IMR-90 (cell line): ENCODE measurements at regions not wholly inside any gene's neighbourhood (a gene's known extent, or its start where the extent isn't known, plus 50 kb on each side); places are given as distances from the start of the nearest gene placed in this dataset.

Source experiments
- ATAC-seq: fragments of 200-7000 bp; cut with Tn5 transposase; 2 replicates; pipeline ENCODE4 v1.9.1; 2020; ENCODE audit warnings: low read depth, mild to moderate bottlenecking, moderate library complexity
- BruUV-seq: library from RNA; stranded (reverse); fragments of 400-500 nt; replicated peaks from 2 replicates; lab custom pipeline; 2021; lab: Mats Ljungman, UMichigan
- CTCF ChIA-PET: fragments of 300-600 bp; formaldehyde crosslinking; extraction: SDS; loops from one replicate; lab custom pipeline; 2021; ENCODE audit warnings: antibody characterized with exemption; lab: Yijun Ruan, JAX
- POLR2A ChIA-PET: fragments of 300-600 bp; sonication (Branson Sonifier 250); formaldehyde crosslinking; loops from one replicate; lab custom pipeline; 2022; ENCODE audit warnings: antibody characterized with exemption; ENCODE audit not compliant: unreplicated experiment; lab: Charles Lee
- DNase-seq: peaks from one replicate; pipeline ENCODE4 v3.0.0; 2013
- H2AFZ ChIP-seq: replicated peaks from 2 replicates; pipeline ENCODE3; 2013; ENCODE audit warnings: low read length, mild to moderate bottlenecking; ENCODE audit not compliant: poor library complexity
- H2AK5ac ChIP-seq: 2 replicates; pipeline ENCODE4 v1.6.1; 2013; ENCODE audit warnings: low read depth, low read length, inconsistent platforms
- H2AK9ac ChIP-seq: replicated peaks from 2 replicates; pipeline ENCODE3; 2013; ENCODE audit warnings: mild to moderate bottlenecking, low read depth, low read length, moderate library complexity; ENCODE audit not compliant: poor library complexity
- H2BK120ac ChIP-seq: 2 replicates; pipeline ENCODE4 v1.6.1; 2013; ENCODE audit warnings: low read depth, low read length, inconsistent platforms
- H2BK15ac ChIP-seq: 3 replicates; pipeline ENCODE4 v1.6.1; 2013; ENCODE audit warnings: low read depth, low read length, inconsistent platforms
- H2BK20ac ChIP-seq: 2 replicates; pipeline ENCODE4 v1.6.1; 2013; ENCODE audit warnings: low read depth, mild to moderate bottlenecking, inconsistent platforms, low read length, moderate library complexity
- H2BK5ac ChIP-seq: 2 replicates; pipeline ENCODE4 v1.6.1; 2013; ENCODE audit warnings: mild to moderate bottlenecking, low read depth, low read length, inconsistent platforms; ENCODE audit not compliant: poor library complexity, severe bottlenecking
- H3K14ac ChIP-seq: replicated peaks from 2 replicates; pipeline ENCODE4 v1.6.1; 2013; ENCODE audit warnings: low read depth, low read length, inconsistent platforms
- H3K18ac ChIP-seq: 2 replicates; pipeline ENCODE4 v1.6.1; 2013; ENCODE audit warnings: low read depth, low read length, control low read depth
- H3K23ac ChIP-seq: 2 replicates; pipeline ENCODE4 v1.6.1; 2013; ENCODE audit warnings: low read depth, low read length, inconsistent platforms
- H3K27ac ChIP-seq: 2 replicates; pipeline ENCODE4 v1.5.1; 2013; ENCODE audit warnings: mild to moderate bottlenecking, control low read depth, low read length; ENCODE audit not compliant: insufficient read depth
- H3K27me3 ChIP-seq: 2 replicates; pipeline ENCODE4 v1.6.1; 2013; ENCODE audit warnings: low read length; ENCODE audit not compliant: control insufficient read depth, insufficient read depth
- H3K36me3 ChIP-seq: 2 replicates; pipeline ENCODE4 v1.6.1; 2013; ENCODE audit warnings: low read length, mixed read lengths; ENCODE audit not compliant: control insufficient read depth, insufficient read depth
- H3K4ac ChIP-seq: 2 replicates; pipeline ENCODE4 v1.6.1; 2013; ENCODE audit warnings: low read depth, low read length, inconsistent platforms
- H3K4me1 ChIP-seq: 2 replicates; pipeline ENCODE4 v1.6.1; 2013; ENCODE audit warnings: low read length, mixed read lengths; ENCODE audit not compliant: control insufficient read depth, insufficient read depth
- H3K4me2 ChIP-seq: 2 replicates; pipeline ENCODE4 v1.6.1; 2013; ENCODE audit warnings: low read depth, mild to moderate bottlenecking, control low read depth, low read length, moderate library complexity
- H3K4me3 ChIP-seq: 2 replicates; pipeline ENCODE4 v1.5.1; 2013; ENCODE audit warnings: low read depth, mild to moderate bottlenecking, control low read depth, low read length, moderate library complexity; ENCODE audit not compliant: insufficient read depth
- H3K56ac ChIP-seq: 2 replicates; pipeline ENCODE4 v1.6.1; 2013; ENCODE audit warnings: low read length, inconsistent platforms; ENCODE audit not compliant: insufficient read depth; ENCODE audit errors: extremely low read depth
- H3K79me1 ChIP-seq, 2 experiments: 2 replicates each; pipeline ENCODE4 v1.6.1; 2013; ENCODE audit warnings: low read length in 2 of 2, inconsistent platforms in 1 of 2, low read depth in 1 of 2
- H3K9ac ChIP-seq: 2 replicates; pipeline ENCODE4 v1.6.1; 2013; ENCODE audit warnings: low read depth, low read length, control low read depth
- H3K9me1 ChIP-seq: 2 replicates; pipeline ENCODE4 v1.6.1; 2013; ENCODE audit warnings: low read length, inconsistent platforms; ENCODE audit not compliant: insufficient read depth
- H3K9me3 ChIP-seq: 2 replicates; pipeline ENCODE4 v1.6.1; 2013; ENCODE audit warnings: low read length; ENCODE audit not compliant: control insufficient read depth, insufficient read depth
- H4K20me1 ChIP-seq: 2 replicates; pipeline ENCODE4 v1.6.1; 2013; ENCODE audit warnings: low read length, inconsistent platforms; ENCODE audit not compliant: insufficient read depth
- H4K5ac ChIP-seq: 2 replicates; pipeline ENCODE4 v1.6.1; 2013; ENCODE audit warnings: mild to moderate bottlenecking, low read depth, low read length, control low read depth
- H4K8ac ChIP-seq, 2 experiments: 2 replicates each; pipeline ENCODE4 v1.6.1; 2013; ENCODE audit warnings: low read depth in 2 of 2, low read length in 2 of 2, control low read depth in 1 of 2, inconsistent platforms in 1 of 2
- H4K91ac ChIP-seq: 2 replicates; pipeline ENCODE4 v1.6.1; 2013; ENCODE audit warnings: low read depth, low read length, inconsistent platforms; ENCODE audit not compliant: insufficient read depth
- CEBPB ChIP-seq: IDR thresholded peaks from 2 replicates; pipeline ENCODE4 v1.6.1; 2012; ENCODE audit warnings: low read depth, low read length, improper control_type of control experiment
- CTCF ChIP-seq: conservative IDR thresholded peaks from 2 replicates; pipeline ENCODE4 v1.5.1; 2012; ENCODE audit warnings: mild to moderate bottlenecking, low read depth, low read length, improper control_type of control experiment
- FOS ChIP-seq: fragments of 150-350 bp; IDR thresholded peaks from 2 replicates; pipeline ENCODE4 v1.6.1; 2016; ENCODE audit warnings: low read depth, low read length
- MAZ ChIP-seq: IDR thresholded peaks from 2 replicates; pipeline ENCODE4 v1.6.1; 2012; ENCODE audit warnings: low read depth, mild to moderate bottlenecking, low read length, improper control_type of control experiment, moderate library complexity, borderline replicate concordance
- MXI1 ChIP-seq: IDR thresholded peaks from 2 replicates; pipeline ENCODE4 v1.6.1; 2012; ENCODE audit warnings: low read depth, mild to moderate bottlenecking, low read length, moderate library complexity, borderline replicate concordance
- NFE2L2 ChIP-seq: fragments of 150-350 bp; IDR thresholded peaks from 2 replicates; pipeline ENCODE4 v1.6.1; 2016; ENCODE audit warnings: low read depth, mild to moderate bottlenecking, low read length
- WGBS, 2 experiments: methylation state at CpG; one replicate each; pipeline versions ENCODE4 v1.1.5 to v1.1.7; 2013; ENCODE audit warnings: missing lambda C conversion rate in 2 of 2; ENCODE audit not compliant: insufficient read length in 1 of 2; ENCODE audit errors: extremely low coverage in 2 of 2; 5-methylcytosine and 5-hydroxymethylcytosine counted together
- dilution Hi-C: fragments of 300-500 bp; cut with HindIII; formaldehyde crosslinking; loops from one replicate; pipeline ENCODE4 v1.14.3; 2018; ENCODE audit warnings: low sequenced_read_pairs; ENCODE audit not compliant: unreplicated experiment
- in situ Hi-C: fragments of 300-500 bp; cut with MboI; formaldehyde crosslinking; loops from 3 replicates; pipeline ENCODE4 v1.14.3; 2019; ENCODE audit warnings: low sequenced_read_pairs, inconsistent platforms, mixed read lengths
- intact Hi-C: fragments of 100-400 bp; cut with micrococcal nuclease; formaldehyde crosslinking; loops from 2 replicates; pipeline ENCODE4 v1.10.0; 2022

DNA sequence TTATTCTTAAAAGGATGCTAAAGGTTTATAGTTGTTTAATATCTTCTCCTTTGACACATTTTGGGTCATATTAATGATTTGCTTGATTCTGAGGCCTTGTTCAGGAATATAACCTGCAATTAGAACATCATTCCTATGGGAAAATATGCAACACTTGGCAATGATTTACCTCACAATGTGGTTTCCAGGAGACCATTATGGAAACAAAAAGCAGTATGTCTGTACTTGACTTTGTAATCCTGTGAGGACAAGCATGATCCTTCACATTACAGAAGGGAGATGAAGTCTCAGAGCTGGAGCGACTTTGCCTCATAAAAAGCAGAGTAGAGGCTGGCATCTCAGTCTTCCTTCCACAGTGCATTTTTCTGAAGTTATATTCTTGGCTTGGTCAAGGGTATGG is 57.0 kb upstream of the CDCA7L start:
- no peak for DNase-seq
- in situ Hi-C loops (loop anchor here (10.0 kb wide), 2 partner anchors 748 to 1228 kb away; no protein-coding TSS in a partner anchor), dilution Hi-C loops (no loop called here), intact Hi-C loops (no loop called here)
- Histone ChIP-seq H3K4ac (no peak overlapping the region), H3K14ac (no peak overlapping the region), H4K20me1 (no peaks in the 10 kb centered on the region), H3K79me1 (no peaks in the 10 kb centered on the region), H3K9ac (no peak overlapping the region), H2BK120ac (no peak overlapping the region), H2BK15ac (no peak overlapping the region), H4K8ac (no peak overlapping the region), H4K5ac (no peak overlapping the region), H4K91ac (no peak overlapping the region), H2AFZ (no peak overlapping the region), H3K27me3 (no peaks in the 10 kb centered on the region; the same call in 1 of the 2 replicates), H3K4me3 (no peak overlapping the region), H2BK20ac (no peak overlapping the region), H3K56ac (no peak overlapping the region), H3K4me2 (no peak overlapping the region), H3K36me3 (no peaks in the 10 kb centered on the region), H3K18ac (no peak overlapping the region), H2AK9ac (no peak overlapping the region), H3K4me1 (0 out of 2 replicates have a peak, but pooled peaks cover 2% of the 10 kb centered on the region), H2AK5ac (no peak overlapping the region), H3K9me1 (no peaks in the 10 kb centered on the region), H3K23ac (no peak overlapping the region), H2BK5ac (no peak overlapping the region), H3K27ac (no peak overlapping the region), H3K9me3 (no peaks in the 10 kb centered on the region)
- ChIA-PET POLR2A (interaction anchor here (0.5 kb wide), 1 partner anchor 739 kb away, joined by 6 read pairs; no protein-coding TSS in a partner anchor), CTCF (no interaction called here)
- no CpG with 5 or more reads among the region's 1 CpG for WGBS, 2 experiments
- no TSS peak for BruUV-seq
- no peak for ATAC-seq
- TF ChIP-seq CTCF (no peak), MAZ (no peak), CEBPB (no peak), FOS (no peak), NFE2L2 (no peak), MXI1 (no peak)
